Endodermal cell (in vitro differentiated cells): ENCODE measurements at regions not wholly inside any gene's neighbourhood (a gene's known extent, or its start where the extent isn't known, plus 50 kb on each side); places are given as distances from the start of the nearest gene placed in this dataset.

Source experiments
- DNase-seq: peaks from one replicate; pipeline ENCODE4 v3.0.0-alpha.2; 2017
- H3K27ac ChIP-seq: 2 replicates; pipeline ENCODE4 v1.5.1; 2013; ENCODE audit warnings: mild to moderate bottlenecking, low read depth, low read length, moderate library complexity
- H3K27me3 ChIP-seq: 2 replicates; pipeline ENCODE4 v1.6.1; 2013; ENCODE audit warnings: mild to moderate bottlenecking, low read length, moderate library complexity; ENCODE audit not compliant: insufficient read depth, control insufficient read depth, poor library complexity, severe bottlenecking
- H3K36me3 ChIP-seq: 2 replicates; pipeline ENCODE4 v1.7.0; 2013; ENCODE audit warnings: mild to moderate bottlenecking, low read length, moderate library complexity; ENCODE audit not compliant: control insufficient read depth, insufficient read depth
- H3K4me1 ChIP-seq: one replicate; pipeline ENCODE4 v1.7.0; 2013; ENCODE audit warnings: low read length; ENCODE audit not compliant: control insufficient read depth, insufficient read depth
- H3K4me3 ChIP-seq: 2 replicates; pipeline ENCODE4 v1.5.1; 2013; ENCODE audit warnings: mild to moderate bottlenecking, low read length, moderate library complexity
- H3K9ac ChIP-seq: 2 replicates; pipeline ENCODE4 v1.6.1; 2013; ENCODE audit warnings: mild to moderate bottlenecking, low read length, moderate library complexity; ENCODE audit not compliant: poor library complexity, severe bottlenecking; ENCODE audit errors: extremely low read depth
- H3K9me3 ChIP-seq: 2 replicates; pipeline ENCODE4 v1.6.1; 2013; ENCODE audit warnings: mild to moderate bottlenecking, low read length, moderate library complexity; ENCODE audit not compliant: control insufficient read depth
- H3K27ac Mint-ChIP-seq: 2 replicates; pipeline ENCODE4 v1.8.0; 2020; ENCODE audit warnings: mixed read lengths
- H3K27me3 Mint-ChIP-seq: 2 replicates; pipeline ENCODE4 v1.8.0; 2021; ENCODE audit warnings: mild to moderate bottlenecking, mixed read lengths; ENCODE audit not compliant: insufficient read depth
- H3K36me3 Mint-ChIP-seq: 2 replicates; pipeline ENCODE4 v1.8.0; 2020; ENCODE audit warnings: low read depth, mixed read lengths
- H3K4me1 Mint-ChIP-seq: 2 replicates; pipeline ENCODE4 v1.8.0; 2020; ENCODE audit warnings: mixed read lengths
- H3K4me3 Mint-ChIP-seq: 2 replicates; pipeline ENCODE4 v1.8.0; 2020; ENCODE audit warnings: mild to moderate bottlenecking, moderate library complexity, mixed read lengths
- H3K9me3 Mint-ChIP-seq: 2 replicates; pipeline ENCODE4 v1.8.0; 2020; ENCODE audit warnings: mild to moderate bottlenecking, mixed read lengths
- CTCF ChIP-seq: fragments of 200-600 bp; sonication (generic); conservative IDR thresholded peaks from 2 replicates; pipeline ENCODE4 v1.5.0; 2021; ENCODE audit warnings: antibody characterized with exemption, mild to moderate bottlenecking
- WGBS, 2 experiments: methylation state at CpG; one replicate each; pipeline versions ENCODE4 v1.1.5 to v1.1.7; 2013; ENCODE audit warnings: missing lambda C conversion rate in 2 of 2, mixed read lengths in 1 of 2; ENCODE audit not compliant: insufficient coverage in 1 of 2, insufficient read length in 1 of 2; 5-methylcytosine and 5-hydroxymethylcytosine counted together

GRCh38 chr18:27645929-27646328 lies 460.8 kb upstream of the CHST9 start:
- 71 to 83% methylated on average over 1 of the region's 1 CpG for WGBS, 2 experiments
- Mint-ChIP-seq H3K4me1 (no peaks in the 10 kb centered on the region), H3K9me3 (no peaks in the 10 kb centered on the region), H3K4me3 (no peak overlapping the region), H3K36me3 (no peaks in the 10 kb centered on the region), H3K27me3 (no peaks in the 10 kb centered on the region), H3K27ac (no peak overlapping the region)
- Histone ChIP-seq H3K27me3 (no peaks in the 10 kb centered on the region), H3K27ac (no peak overlapping the region), H3K36me3 (no peaks in the 10 kb centered on the region), H3K4me1 (no peaks in the 10 kb centered on the region), H3K9me3 (no peaks in the 10 kb centered on the region), H3K4me3 (no peak overlapping the region), H3K9ac (no peak overlapping the region)
- no peak for TF ChIP-seq CTCF
- no peak for DNase-seq

- Mint-ChIP-seq H3K9me3 (no peaks in the 10 kb centered on the region), H3K27ac (no peak overlapping the region), H3K36me3 (no peaks in the 10 kb centered on the region), H3K27me3 (no peaks in the 10 kb centered on the region), H3K4me3 (no peak overlapping the region), H3K4me1 (no peaks in the 10 kb centered on the region)
- WGBS, 2 experiments, result 97% methylated on average over 4 to 9 of the region's 9 CpGs
- H3K9ac ChIP-seq, result no peak overlapping the region
- no peaks in the 10 kb centered on the region for H3K9me3 ChIP-seq
- H3K27me3 ChIP-seq, result no peaks in the 10 kb centered on the region
- H3K4me1 ChIP-seq, result no peaks in the 10 kb centered on the region
- TF ChIP-seq CTCF, result no peak
- H3K27ac ChIP-seq, result no peak overlapping the region
- H3K36me3 ChIP-seq, result no peaks in the 10 kb centered on the region
- H3K4me3 ChIP-seq, result no peak overlapping the region
- no peak for DNase-seq
These were observed 451.5 kb upstream of the CHST9 start for GRCh38 chr18:27636576-27637085.

- no peaks in the 10 kb centered on the region for H3K4me1 ChIP-seq
- no peak overlapping the region for H3K9ac ChIP-seq
- TF ChIP-seq CTCF, result no peak
- no peaks in the 10 kb centered on the region for H3K36me3 ChIP-seq
- no peak overlapping the region for H3K27ac ChIP-seq
- H3K9me3 ChIP-seq, result no peaks in the 10 kb centered on the region
- no peak for DNase-seq
- Mint-ChIP-seq H3K9me3 (no peaks in the 10 kb centered on the region), H3K4me1 (peaks cover 2% of the 10 kb centered on the region), H3K27ac (no peak overlapping the region), H3K4me3 (no peak overlapping the region), H3K36me3 (no peaks in the 10 kb centered on the region), H3K27me3 (no peaks in the 10 kb centered on the region)
- H3K4me3 ChIP-seq, result no peak overlapping the region
- WGBS, 2 experiments, result 85 to 89% methylated on average over 1 of the region's 1 CpG
- no peaks in the 10 kb centered on the region for H3K27me3 ChIP-seq
These were observed 447.6 kb upstream of the CHST9 start for GRCh38 chr18:27632706-27633105.
